ENCODE measurements at regions not wholly inside any gene's neighbourhood (a gene's known extent, or its start where the extent isn't known, plus 50 kb on each side); places are given as distances from the start of the nearest gene placed in this dataset.
"Not testable (repeated sequence)": the region's sequence is repeated elsewhere in the genome, so short reads cannot be mapped to it uniquely, and the experiment has no call there.

GRCh38 chr3:11910216-11910930 lies 63.7 kb upstream of the TAMM41 start:
- intact Hi-C loops (cut with micrococcal nuclease), result loop anchor here (10.0 kb wide), 1 partner anchor 964 kb away; no protein-coding TSS in a partner anchor
- H3K36me3 Mint-ChIP-seq; H3K27me3 Mint-ChIP-seq; H3K4me1 Mint-ChIP-seq (ENCODE audit: low read depth); H3K9me3 Mint-ChIP-seq; DNase-seq; H3K27ac Mint-ChIP-seq; CTCF ChIA-PET; POLR2A ChIA-PET; H3K4me3 Mint-ChIP-seq: not testable (repeated sequence)

GRCh38 chr3:11910971-11911531 lies 64.4 kb upstream of the TAMM41 start:
- intact Hi-C loops (cut with micrococcal nuclease), result loop anchor here (10.0 kb wide), 1 partner anchor 964 kb away; no protein-coding TSS in a partner anchor

GRCh38 chr3:11911887-11912286 lies 65.2 kb upstream of the TAMM41 start:
- H3K4me1 Mint-ChIP-seq (ENCODE audit: low read depth); H3K4me3 Mint-ChIP-seq; H3K9me3 Mint-ChIP-seq; POLR2A ChIA-PET; H3K36me3 Mint-ChIP-seq; H3K27ac Mint-ChIP-seq; DNase-seq; H3K27me3 Mint-ChIP-seq: not testable (repeated sequence)
- intact Hi-C loops (cut with micrococcal nuclease), result loop anchor here (10.0 kb wide), 1 partner anchor 963 kb away; no protein-coding TSS in a partner anchor
- CTCF ChIA-PET, result interaction anchor here (0.6 kb wide), 1 partner anchor 831 kb away, joined by 3 read pairs; no protein-coding TSS in a partner anchor

More at GRCh38 chr3:11910971-11911531, 64.4 kb upstream of the TAMM41 start:
- POLR2A ChIA-PET, result no interaction called here
- no peaks in the 10 kb centered on the region for H3K36me3 Mint-ChIP-seq
- DNase-seq, result no peak
- CTCF ChIA-PET, result no interaction called here
- no peaks in the 10 kb centered on the region for H3K27me3 Mint-ChIP-seq
- H3K4me3 Mint-ChIP-seq, result no peak overlapping the region
- H3K4me1 Mint-ChIP-seq (ENCODE audit: low read depth), result peaks cover 8% of the 10 kb centered on the region
- H3K9me3 Mint-ChIP-seq, result no peaks in the 10 kb centered on the region
- H3K27ac Mint-ChIP-seq, result no peak overlapping the region

GRCh38 chr3:11913316-11913715 lies 66.6 kb upstream of the TAMM41 start:
- Mint-ChIP-seq H3K4me3 (no peak overlapping the region), H3K9me3 (no peaks in the 10 kb centered on the region), H3K4me1 (ENCODE audit: low read depth) (peaks cover 8% of the 10 kb centered on the region), H3K27ac (no peak overlapping the region), H3K27me3 (no peaks in the 10 kb centered on the region), H3K36me3 (no peaks in the 10 kb centered on the region)
- CTCF ChIA-PET, result no interaction called here
- intact Hi-C loops (cut with micrococcal nuclease), result loop anchor here (10.0 kb wide), 1 partner anchor 961 kb away; no protein-coding TSS in a partner anchor
- POLR2A ChIA-PET, result no interaction called here
- no peak for DNase-seq

- Mint-ChIP-seq H3K36me3 (no peaks in the 10 kb centered on the region), H3K4me3 (no peak overlapping the region), H3K9me3 (no peaks in the 10 kb centered on the region), H3K27ac (no peak overlapping the region), H3K4me1 (ENCODE audit: low read depth) (peaks cover 3% of the 10 kb centered on the region), H3K27me3 (no peaks in the 10 kb centered on the region)
- CTCF ChIA-PET, result no interaction called here
- intact Hi-C loops (cut with micrococcal nuclease), result loop anchor here (10.0 kb wide), 1 partner anchor 961 kb away; no protein-coding TSS in a partner anchor
- POLR2A ChIA-PET, result no interaction called here
- DNase-seq, result no peak
Observed at GRCh38 chr3:11914041-11914440, 67.4 kb upstream of the TAMM41 start.

- ChIA-PET POLR2A (no interaction called here), CTCF (no interaction called here)
- no peaks in the 10 kb centered on the region for H3K4me1 Mint-ChIP-seq (ENCODE audit: low read depth)
- no peaks in the 10 kb centered on the region for H3K9me3 Mint-ChIP-seq
- H3K27ac Mint-ChIP-seq, result no peak overlapping the region
- no peak for DNase-seq
- H3K4me3 Mint-ChIP-seq, result no peak overlapping the region
- H3K27me3 Mint-ChIP-seq, result no peaks in the 10 kb centered on the region
- intact Hi-C loops (cut with micrococcal nuclease), result loop anchor here (10.0 kb wide), 1 partner anchor 960 kb away; no protein-coding TSS in a partner anchor
- H3K36me3 Mint-ChIP-seq, result no peaks in the 10 kb centered on the region
Observed at GRCh38 chr3:11914651-11915050, 68.0 kb upstream of the TAMM41 start.

GRCh38 chr3:11915621-11916424 lies 69.1 kb upstream of the TAMM41 start:
- intact Hi-C loops (cut with micrococcal nuclease), result loop anchor here (10.0 kb wide), 1 partner anchor 959 kb away; no protein-coding TSS in a partner anchor

GRCh38 chr3:11916425-11916762 lies 69.7 kb upstream of the TAMM41 start:
- DNase-seq; H3K9me3 Mint-ChIP-seq; H3K27ac Mint-ChIP-seq; H3K4me1 Mint-ChIP-seq (ENCODE audit: low read depth); CTCF ChIA-PET; POLR2A ChIA-PET; H3K4me3 Mint-ChIP-seq; H3K36me3 Mint-ChIP-seq; H3K27me3 Mint-ChIP-seq: not testable (repeated sequence)
- intact Hi-C loops (cut with micrococcal nuclease), result loop anchor here (10.0 kb wide), 1 partner anchor 958 kb away; no protein-coding TSS in a partner anchor

More at GRCh38 chr3:11915621-11916424, 69.1 kb upstream of the TAMM41 start:
- no peak overlapping the region for H3K27ac Mint-ChIP-seq
- no peak overlapping the region for H3K4me3 Mint-ChIP-seq
- no peak for DNase-seq
- no peaks in the 10 kb centered on the region for H3K36me3 Mint-ChIP-seq
- ChIA-PET CTCF (no interaction called here), POLR2A (no interaction called here)
- no peaks in the 10 kb centered on the region for H3K9me3 Mint-ChIP-seq
- H3K4me1 Mint-ChIP-seq (ENCODE audit: low read depth), result no peaks in the 10 kb centered on the region
- H3K27me3 Mint-ChIP-seq, result no peaks in the 10 kb centered on the region

GRCh38 chr3:11917051-11917450 lies 70.4 kb upstream of the TAMM41 start:
- no peaks in the 10 kb centered on the region for H3K9me3 Mint-ChIP-seq
- DNase-seq, result no peak
- H3K27ac Mint-ChIP-seq, result no peak overlapping the region
- intact Hi-C loops (cut with micrococcal nuclease), result loop anchor here (10.0 kb wide), 1 partner anchor 958 kb away; no protein-coding TSS in a partner anchor
- no peak overlapping the region for H3K4me3 Mint-ChIP-seq
- H3K4me1 Mint-ChIP-seq (ENCODE audit: low read depth), result no peaks in the 10 kb centered on the region
- ChIA-PET CTCF (no interaction called here), POLR2A (no interaction called here)
- H3K27me3 Mint-ChIP-seq, result no peaks in the 10 kb centered on the region
- H3K36me3 Mint-ChIP-seq, result no peaks in the 10 kb centered on the region

GRCh38 chr3:11919390-11919789 lies 72.7 kb upstream of the TAMM41 start:
- CTCF ChIA-PET, result no interaction called here
- no peak overlapping the region for H3K4me3 Mint-ChIP-seq

GRCh38 chr3:11924518-11924917 lies 77.8 kb upstream of the TAMM41 start:
- no peaks in the 10 kb centered on the region for H3K4me1 Mint-ChIP-seq (ENCODE audit: low read depth)
- H3K27me3 Mint-ChIP-seq, result peaks cover 1% of the 10 kb centered on the region
- intact Hi-C loops (cut with micrococcal nuclease), result no loop called here
- no peaks in the 10 kb centered on the region for H3K9me3 Mint-ChIP-seq
- H3K4me3 Mint-ChIP-seq, result no peak overlapping the region
- H3K36me3 Mint-ChIP-seq, result no peaks in the 10 kb centered on the region
- no peak overlapping the region for H3K27ac Mint-ChIP-seq
- POLR2A ChIA-PET, result no interaction called here
- CTCF ChIA-PET, result no interaction called here
- no peak for DNase-seq

More at GRCh38 chr3:11919390-11919789, 72.7 kb upstream of the TAMM41 start:
- H3K27me3 Mint-ChIP-seq, result peaks cover 1% of the 10 kb centered on the region
- intact Hi-C loops (cut with micrococcal nuclease), result loop anchor here (10.0 kb wide), 1 partner anchor 955 kb away; no protein-coding TSS in a partner anchor
- no peaks in the 10 kb centered on the region for H3K36me3 Mint-ChIP-seq
- POLR2A ChIA-PET, result no interaction called here
- DNase-seq, result no peak
- no peak overlapping the region for H3K27ac Mint-ChIP-seq
- H3K9me3 Mint-ChIP-seq, result no peaks in the 10 kb centered on the region
- no peaks in the 10 kb centered on the region for H3K4me1 Mint-ChIP-seq (ENCODE audit: low read depth)

- no peak overlapping the region for H3K4me3 Mint-ChIP-seq
- POLR2A ChIA-PET, result no interaction called here
- no peaks in the 10 kb centered on the region for H3K36me3 Mint-ChIP-seq
- no peaks in the 10 kb centered on the region for H3K4me1 Mint-ChIP-seq (ENCODE audit: low read depth)
- intact Hi-C loops (cut with micrococcal nuclease), result no loop called here
- no peaks in the 10 kb centered on the region for H3K9me3 Mint-ChIP-seq
- DNase-seq, result no peak
- no peak overlapping the region for H3K27ac Mint-ChIP-seq
- CTCF ChIA-PET, result no interaction called here
- H3K27me3 Mint-ChIP-seq, result no peaks in the 10 kb centered on the region
Observed at GRCh38 chr3:11928381-11928780, 75.8 kb upstream of the SYN2 start.

Data from activated CD4-positive, alpha-beta memory T cell treated with anti-CD3 and anti-CD28 coated beads for 36 hours (primary cell).